Colonic mucosa (tissue), 4 donors: ENCODE measurements at regions not wholly inside any gene's neighbourhood (a gene's known extent, or its start where the extent isn't known, plus 50 kb on each side); places are given as distances from the start of the nearest gene placed in this dataset.

Experiments
- DNase-seq: peaks from one replicate; pipeline ENCODE4 v3.0.0-alpha.2; 2020
- H3K27ac ChIP-seq: fragments of 200-600 bp; one replicate; pipeline ENCODE4 v1.8.0; 2021
- H3K27me3 ChIP-seq: fragments of 200-600 bp; one replicate; pipeline ENCODE4 v1.8.0; 2021
- H3K36me3 ChIP-seq: fragments of 200-600 bp; one replicate; pipeline ENCODE4 v1.8.0; 2021
- H3K4me1 ChIP-seq: fragments of 200-600 bp; one replicate; pipeline ENCODE4 v1.8.0; 2021; ENCODE audit warnings: mild to moderate bottlenecking
- H3K4me3 ChIP-seq: fragments of 200-600 bp; one replicate; pipeline ENCODE4 v1.8.0; 2021
- H3K9ac ChIP-seq, 2 donors: one replicate each; pipeline ENCODE4 v1.7.0; 2013; ENCODE audit warnings: control low read depth in 2 of 2, low read depth in 2 of 2, low read length in 2 of 2
- H3K9me3 ChIP-seq: fragments of 200-600 bp; one replicate; pipeline ENCODE4 v1.8.0; 2021
- CTCF ChIP-seq: fragments of 200-600 bp; IDR thresholded peaks from one replicate; pipeline ENCODE4 v1.8.0; 2022; ENCODE audit warnings: antibody characterized with exemption, mild to moderate bottlenecking
- intact Hi-C: fragments of 100-400 bp; cut with DNase I; formaldehyde crosslinking; loops from one replicate; pipeline ENCODE4 v1.14.1; 2022
- donor health status: healthy.
- donor health status: DM: no; HTN: no; CAD: no.
- donor health status: DM: no; HTN: no; CAD: no.

- no peak for TF ChIP-seq CTCF
- no peak overlapping the region for H3K27ac ChIP-seq
- no peaks in the 10 kb centered on the region for H3K36me3 ChIP-seq
- no peaks in the 10 kb centered on the region for H3K27me3 ChIP-seq
- DNase-seq, result no peak
- H3K9me3 ChIP-seq, result no peaks in the 10 kb centered on the region
- intact Hi-C loops, result no loop called here
- no peaks in the 10 kb centered on the region for H3K4me1 ChIP-seq
- H3K4me3 ChIP-seq, result no peak overlapping the region
- H3K9ac ChIP-seq, result no peak overlapping the region
Measured at GRCh38 chr16:54511222-54511731, 224.7 kb upstream of the IRX3 start.

GRCh38 chr16:54510685-54511221, 224.2 kb upstream of the IRX3 start:
- no peaks in the 10 kb centered on the region for H3K27me3 ChIP-seq
- no peaks in the 10 kb centered on the region for H3K36me3 ChIP-seq
- no peaks in the 10 kb centered on the region for H3K9me3 ChIP-seq
- no peak for DNase-seq
- no peak overlapping the region for H3K4me3 ChIP-seq
- H3K9ac ChIP-seq, result no peak overlapping the region
- TF ChIP-seq CTCF, result no peak
- H3K4me1 ChIP-seq, result no peaks in the 10 kb centered on the region
- intact Hi-C loops, result no loop called here
- no peak overlapping the region for H3K27ac ChIP-seq

- Histone ChIP-seq H3K4me3 (no peak overlapping the region), H3K27ac (no peak overlapping the region), H3K27me3 (no peaks in the 10 kb centered on the region), H3K4me1 (no peaks in the 10 kb centered on the region), H3K9me3 (no peaks in the 10 kb centered on the region), H3K9ac (no peak overlapping the region), H3K36me3 (no peaks in the 10 kb centered on the region)
- TF ChIP-seq CTCF, result no peak
- intact Hi-C loops, result no loop called here
- DNase-seq, result no peak
Measured at GRCh38 chr16:54509456-54509855, 222.9 kb upstream of the IRX3 start.

GRCh38 chr16:54508351-54508750, 221.8 kb upstream of the IRX3 start:
- Histone ChIP-seq H3K4me1 (no peaks in the 10 kb centered on the region), H3K27me3 (no peaks in the 10 kb centered on the region), H3K4me3 (no peak overlapping the region), H3K9ac (no peak overlapping the region), H3K27ac (no peak overlapping the region), H3K36me3 (no peaks in the 10 kb centered on the region), H3K9me3 (no peaks in the 10 kb centered on the region)
- DNase-seq, result no peak
- intact Hi-C loops, result no loop called here
- TF ChIP-seq CTCF, result no peak

- DNase-seq, result no peak
Measured at GRCh38 chr16:54506741-54507500, 220.3 kb upstream of the IRX3 start.

More at GRCh38 chr16:54506741-54507500, 220.3 kb upstream of the IRX3 start:
- no peaks in the 10 kb centered on the region for H3K4me1 ChIP-seq
- H3K27me3 ChIP-seq, result no peaks in the 10 kb centered on the region
- H3K27ac ChIP-seq, result no peak overlapping the region
- TF ChIP-seq CTCF, result no peak
- no peak overlapping the region for H3K9ac ChIP-seq
- intact Hi-C loops, result no loop called here
- H3K4me3 ChIP-seq, result no peak overlapping the region
- no peaks in the 10 kb centered on the region for H3K36me3 ChIP-seq
- H3K9me3 ChIP-seq, result no peaks in the 10 kb centered on the region
